ENCODE measurements at regions not wholly inside any gene's neighbourhood (a gene's known extent, or its start where the extent isn't known, plus 50 kb on each side); places are given as distances from the start of the nearest gene placed in this dataset.

- Histone ChIP-seq H3K27me3 (ENCODE audit: insufficient read depth) (no peaks in the 10 kb centered on the region), H3K4me2 (no peak overlapping the region), H3F3A (replicated peaks; ENCODE audit: low read depth) (no peaks in the 10 kb centered on the region), H2AFZ (peak overlapping the region; percentile 77; the same call in 1 of the 2 replicates), H4K20me1 (replicated peaks; ENCODE audit: insufficient read depth) (no peaks in the 10 kb centered on the region), H3K9me2 (ENCODE audit: insufficient read depth) (no peaks in the 10 kb centered on the region), H3K36me3 (ENCODE audit: insufficient read depth) (no peaks in the 10 kb centered on the region), H3K4me1 (ENCODE audit: insufficient read depth) (peaks cover 43% of the 10 kb centered on the region), H3K4me3 (no peak overlapping the region), H3K79me2 (replicated peaks; ENCODE audit: insufficient read depth) (no peaks in the 10 kb centered on the region), H3K27ac (ENCODE audit: low read depth) (no peak overlapping the region)
- no peak overlapping the region for H3K27ac Mint-ChIP-seq
- no peaks in the 10 kb centered on the region for H3K36me3 Mint-ChIP-seq (ENCODE audit: low read depth)
- peaks cover 36% of the 10 kb centered on the region for H3K4me1 Mint-ChIP-seq
- ATAC-seq, result no peak
- H3K9me3 Mint-ChIP-seq, result no peaks in the 10 kb centered on the region
- TF ChIP-seq ZNF114 (CRISPR knock-in tag; IDR thresholded peaks at IDR 0.05) (no peak), NANOG (IDR thresholded peaks at IDR 0.05; ENCODE audit: borderline replicate concordance) (no peak), POLR2AphosphoS5 (IDR thresholded peaks at IDR 0.05; ENCODE audit: low read depth) (no peak), ZNF331 (CRISPR knock-in tag; IDR thresholded peaks at IDR 0.05; ENCODE audit: low read depth) (no peak), EZH2 (IDR thresholded peaks at IDR 0.05; ENCODE audit: low read depth, unreplicated experiment) (no peak), ZNF462 (CRISPR knock-in tag; IDR thresholded peaks at IDR 0.05) (no peak), CTCF (conservative IDR thresholded peaks at IDR 0.05; ENCODE audit: low read depth in 2 of 2) (no peak), ETS1 (IDR thresholded peaks at IDR 0.05) (no peak), JUNB (IDR thresholded peaks at IDR 0.05; ENCODE audit: unreplicated experiment) (no peak), REST (IDR thresholded peaks at IDR 0.05; ENCODE audit: unreplicated experiment) (no peak), STAT1 (IDR thresholded peaks at IDR 0.05; ENCODE audit: unreplicated experiment) (no peak), EZH2phosphoT487 (IDR thresholded peaks at IDR 0.05; ENCODE audit: unreplicated experiment) (no peak), CREB1 (CRISPR knock-in tag; IDR thresholded peaks at IDR 0.05; ENCODE audit: low read depth) (no peak)
- peaks cover 6% of the 10 kb centered on the region for H3K27me3 Mint-ChIP-seq (ENCODE audit: insufficient read depth, low read depth, poor library complexity)
- H3K4me3 Mint-ChIP-seq, result no peak overlapping the region
- DNase-seq (ENCODE audit: low spot score), result no peak
Measured at GRCh38 chr20:54343099-54343498, 132.3 kb upstream of the DOK5 start.

Data from GM23338 (cell line).